GM18907 (cell line): ENCODE measurements at regions not wholly inside any gene's neighbourhood (a gene's known extent, or its start where the extent isn't known, plus 50 kb on each side); places are given as distances from the start of the nearest gene placed in this dataset.
"Not testable (repeated sequence)": the region's sequence is repeated elsewhere in the genome, so short reads cannot be mapped to it uniquely, and the experiment has no call there.

ENCODE experiments used
- ATAC-seq: cut with Tn5 transposase; IDR thresholded peaks from one replicate; pipeline ENCODE4 v1.9.1; 2021; ENCODE audit warnings: mild to moderate bottlenecking, moderate library complexity; ENCODE audit not compliant: unreplicated experiment

DNA sequence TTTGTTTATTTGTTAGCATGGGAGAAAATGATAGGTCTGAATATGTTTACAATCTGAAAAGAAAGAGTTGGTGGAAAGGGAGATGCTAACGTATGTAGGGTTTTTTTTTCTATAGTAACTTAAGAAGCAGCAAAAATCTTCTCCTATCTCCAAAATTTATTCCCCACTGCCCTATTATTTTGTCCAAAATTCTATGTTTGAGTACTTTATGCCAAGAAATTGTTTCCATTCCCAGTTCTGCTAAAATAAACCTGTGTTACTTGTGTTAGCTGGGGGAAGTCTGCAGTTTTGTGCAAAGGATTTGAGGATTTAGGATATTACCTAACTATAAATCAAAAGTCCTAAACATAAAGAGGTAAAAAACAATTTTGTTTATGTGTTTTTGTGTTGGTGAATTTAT lies 2770.4 kb upstream of the PCDH20 start:
- no peak for ATAC-seq

- ATAC-seq = no peak
Measured at GRCh38 chr13:64180756-64181155, 2765.1 kb upstream of the PCDH20 start.

GRCh38 chr13:64165826-64166225 lies 2750.2 kb upstream of the PCDH20 start:
- no peak for ATAC-seq

DNA sequence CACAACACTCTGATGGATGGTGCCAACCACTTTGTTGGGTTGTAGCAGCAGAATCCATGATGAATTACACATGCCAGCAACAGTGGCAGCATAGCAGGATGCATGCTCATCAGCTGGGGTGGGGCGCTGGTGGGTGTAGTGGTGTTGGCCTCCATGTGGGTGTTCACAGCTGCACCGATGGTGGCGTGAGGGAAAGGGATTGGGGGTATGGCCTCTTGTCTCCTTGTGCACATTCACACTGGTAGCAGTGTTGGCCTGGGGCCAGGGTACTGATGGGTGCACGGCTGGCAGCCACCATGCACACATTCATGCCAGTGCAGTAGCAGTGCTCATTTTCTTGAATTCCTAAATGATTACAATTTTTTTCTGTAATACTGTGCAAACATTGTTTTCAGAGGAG lies 2748.8 kb upstream of the PCDH20 start:
- no peak for ATAC-seq

DNA sequence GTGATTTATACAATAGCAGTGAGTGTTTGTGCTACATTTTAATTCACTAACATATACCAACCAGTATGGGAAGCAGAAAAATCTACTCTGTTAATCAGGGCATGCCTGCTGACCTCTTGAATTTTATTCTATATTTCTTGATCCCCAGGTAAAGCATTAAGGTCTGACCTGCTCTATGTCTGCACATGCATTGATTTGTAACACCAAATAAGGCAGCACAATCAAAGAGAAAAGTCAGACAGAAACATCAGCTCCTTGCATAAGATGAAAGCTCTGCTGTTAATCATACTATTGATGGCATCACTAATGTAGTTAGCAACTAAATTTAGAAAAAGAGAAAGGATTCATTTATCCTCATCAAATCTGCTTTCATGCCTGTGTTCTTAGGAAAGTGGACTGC lies 2744.8 kb upstream of the PCDH20 start:
- ATAC-seq = no peak

- ATAC-seq = no peak
Measured at GRCh38 chr13:64158908-64159307, 2743.3 kb upstream of the PCDH20 start.

DNA sequence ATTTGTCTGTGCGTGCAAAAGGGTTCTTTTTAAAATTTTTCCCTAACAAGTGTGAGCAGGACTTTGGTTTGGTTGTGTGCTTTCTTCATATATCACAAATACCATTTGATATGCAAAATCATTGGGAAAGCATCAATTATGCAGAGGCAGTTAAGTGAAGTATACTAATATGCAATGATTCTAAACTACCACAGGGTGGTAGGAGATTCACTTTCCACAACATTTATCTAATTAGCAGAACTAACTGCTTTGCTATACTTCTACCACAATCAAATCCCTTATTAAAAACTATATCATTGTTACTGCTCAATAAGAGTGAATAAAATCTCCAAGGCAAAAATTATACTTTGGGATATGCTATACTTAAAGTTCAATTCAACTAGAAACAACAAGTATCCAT lies 2738.9 kb upstream of the PCDH20 start:
- no peak for ATAC-seq

- ATAC-seq = no peak
Measured at GRCh38 chr13:64130600-64130999, 2715.0 kb upstream of the PCDH20 start.

DNA sequence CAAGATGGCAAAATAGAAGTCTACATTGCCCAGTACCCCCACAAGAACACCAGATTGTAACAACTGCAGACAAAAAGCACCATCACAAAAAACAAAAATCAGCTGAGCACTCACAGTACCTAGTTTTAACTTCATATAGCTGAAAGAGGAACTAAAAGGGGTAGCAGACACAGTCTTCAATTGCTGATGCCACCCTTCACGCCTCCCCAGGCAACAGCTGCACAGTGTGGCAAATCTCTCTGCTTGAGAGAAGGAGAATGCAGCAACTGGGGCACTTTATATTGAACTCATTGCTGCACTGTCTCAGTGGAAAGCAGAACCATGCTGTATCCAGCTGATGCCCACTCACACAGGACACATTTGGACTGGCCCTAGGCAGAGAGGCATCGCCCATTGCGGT lies 2714.5 kb upstream of the PCDH20 start:
- ATAC-seq = no peak

DNA sequence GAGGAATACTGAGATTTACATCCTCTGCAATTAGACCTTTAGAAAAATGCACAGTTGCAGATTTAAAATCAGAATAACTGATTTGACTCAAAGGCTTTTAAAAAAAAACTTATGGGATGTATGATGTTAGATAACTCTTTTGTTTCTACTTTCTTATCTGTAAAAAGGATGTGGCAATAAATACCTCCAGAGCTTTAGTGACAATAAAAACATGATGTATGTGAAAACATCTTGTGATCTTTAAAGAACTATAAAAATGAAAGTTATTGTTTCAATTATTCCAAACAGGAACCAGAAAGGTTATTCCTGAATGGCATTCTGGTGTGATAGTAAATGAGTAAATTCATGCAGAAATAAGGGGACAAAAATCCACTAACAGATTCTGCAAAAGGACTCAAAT lies 2712.2 kb upstream of the PCDH20 start:
- no peak for ATAC-seq

DNA sequence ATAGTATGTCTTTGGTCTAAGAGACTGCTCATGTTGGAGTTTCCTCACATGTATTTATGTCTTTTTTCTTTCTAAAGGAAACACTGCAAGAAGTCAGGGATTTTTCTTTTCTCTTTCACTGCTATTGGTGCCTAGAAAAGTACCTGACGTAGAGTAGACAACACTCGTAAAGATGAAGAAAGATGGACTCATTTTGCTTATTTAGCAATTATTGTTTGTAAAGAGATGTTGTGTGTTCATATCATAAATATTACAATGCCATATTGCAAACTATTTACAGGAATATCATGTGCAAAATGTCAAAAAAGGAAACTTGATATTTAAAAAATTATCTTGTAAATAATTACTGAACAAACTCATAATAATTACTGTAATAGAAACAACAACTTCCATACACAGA lies 2711.5 kb upstream of the PCDH20 start:
- ATAC-seq = no peak

DNA sequence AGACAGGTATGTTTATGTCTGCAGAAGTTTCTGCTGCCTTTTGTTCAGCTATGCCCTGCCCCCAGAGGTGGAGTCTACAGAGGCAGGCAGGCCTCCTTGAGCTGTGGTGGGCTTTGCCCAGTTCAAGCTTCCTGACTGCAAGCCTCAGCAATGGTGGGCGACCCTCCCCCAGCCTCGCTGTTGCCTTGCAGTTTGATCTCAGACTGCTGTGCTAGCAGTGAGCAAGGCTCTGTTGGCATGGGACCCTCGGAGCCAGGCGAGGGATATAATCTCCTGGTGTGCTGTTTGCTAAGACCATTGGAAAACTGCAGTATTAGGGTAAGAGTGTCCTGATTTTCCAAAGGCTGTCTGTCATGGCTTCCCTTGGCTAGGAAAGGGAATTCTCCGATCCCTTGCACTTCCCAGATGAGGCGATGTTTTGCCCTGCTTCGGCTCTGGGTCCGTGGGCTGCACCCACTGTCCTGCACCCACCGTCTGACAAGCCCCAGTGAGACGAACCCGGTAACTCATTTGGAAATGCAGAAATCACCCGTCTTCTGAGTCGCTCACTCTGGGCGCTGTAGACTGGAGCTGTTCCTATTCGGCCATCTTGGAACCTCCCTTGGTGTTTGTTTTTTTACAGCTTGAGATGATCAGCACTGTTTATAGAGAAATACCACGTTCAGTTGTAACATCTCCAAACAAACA lies 2705.5 kb upstream of the PCDH20 start:
- not testable (repeated sequence) for ATAC-seq

- no peak for ATAC-seq
Measured at GRCh38 chr13:64099994-64100393, 2684.3 kb upstream of the PCDH20 start.

DNA sequence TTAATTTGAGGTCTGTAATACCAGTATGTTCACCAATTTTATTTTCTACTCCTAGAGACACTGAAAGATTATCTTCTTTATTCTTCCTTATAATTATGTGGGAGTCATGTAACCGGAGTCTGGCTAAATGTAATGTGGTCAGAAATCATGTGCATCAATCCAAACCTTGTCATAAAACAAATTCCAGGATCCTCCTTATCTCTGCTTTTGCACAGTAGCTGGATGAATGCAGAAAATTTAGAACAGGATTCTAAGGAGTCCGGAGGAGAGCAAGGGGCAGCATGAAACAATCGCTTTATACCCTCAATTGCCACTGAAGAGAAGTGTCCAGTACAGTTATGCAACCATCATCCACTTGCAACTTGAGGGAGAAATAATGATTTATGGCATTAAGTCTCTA lies 2674.7 kb upstream of the PCDH20 start:
- ATAC-seq = no peak

GRCh38 chr13:64088491-64088890 lies 2672.8 kb upstream of the PCDH20 start:
- ATAC-seq = no peak

DNA sequence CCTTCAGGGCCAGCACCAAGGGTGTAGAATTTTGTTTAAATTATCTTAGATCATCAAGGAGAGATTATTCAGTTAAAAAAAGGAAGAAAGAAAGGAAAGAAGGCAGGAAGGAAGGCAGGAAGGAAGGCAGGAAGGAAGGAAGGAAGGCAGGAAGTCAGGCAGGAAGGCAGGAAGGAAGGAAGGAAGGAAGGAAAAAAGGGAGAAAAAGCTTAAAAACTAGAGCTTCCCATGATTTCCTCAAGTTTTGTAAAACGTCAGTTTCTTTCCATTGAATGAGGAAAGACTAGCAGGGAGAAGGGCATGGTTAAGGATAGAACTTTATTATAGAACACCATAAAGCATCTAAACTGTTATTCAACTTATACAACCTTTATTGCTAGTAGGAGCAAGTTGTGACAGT lies 2672.0 kb upstream of the PCDH20 start:
- no peak for ATAC-seq

GRCh38 chr13:64083811-64084210 lies 2668.2 kb upstream of the PCDH20 start:
- ATAC-seq = no peak

DNA sequence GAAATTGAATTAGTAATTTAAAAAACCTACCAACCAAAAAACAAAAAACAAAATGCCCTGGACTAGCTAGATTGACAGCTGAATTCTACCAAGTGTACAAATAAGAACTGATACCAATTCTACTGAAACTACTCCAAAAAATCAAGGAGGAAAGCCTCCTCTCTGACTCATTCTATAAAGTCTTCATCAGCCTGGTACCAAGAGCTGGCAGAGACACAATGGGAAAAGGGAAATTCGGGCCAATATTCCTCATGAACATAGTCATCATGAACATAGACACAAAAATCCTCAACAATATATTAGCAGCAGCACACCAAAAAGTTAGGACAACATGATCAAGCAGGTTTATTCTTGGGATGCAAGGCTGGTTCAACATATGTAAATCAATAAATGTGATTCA lies 2667.7 kb upstream of the PCDH20 start:
- ATAC-seq = no peak

GRCh38 chr13:64078480-64078936 lies 2662.9 kb upstream of the PCDH20 start:
- no peak for ATAC-seq

- no peak for ATAC-seq
Measured at GRCh38 chr13:64078025-64078424, 2662.4 kb upstream of the PCDH20 start.

DNA sequence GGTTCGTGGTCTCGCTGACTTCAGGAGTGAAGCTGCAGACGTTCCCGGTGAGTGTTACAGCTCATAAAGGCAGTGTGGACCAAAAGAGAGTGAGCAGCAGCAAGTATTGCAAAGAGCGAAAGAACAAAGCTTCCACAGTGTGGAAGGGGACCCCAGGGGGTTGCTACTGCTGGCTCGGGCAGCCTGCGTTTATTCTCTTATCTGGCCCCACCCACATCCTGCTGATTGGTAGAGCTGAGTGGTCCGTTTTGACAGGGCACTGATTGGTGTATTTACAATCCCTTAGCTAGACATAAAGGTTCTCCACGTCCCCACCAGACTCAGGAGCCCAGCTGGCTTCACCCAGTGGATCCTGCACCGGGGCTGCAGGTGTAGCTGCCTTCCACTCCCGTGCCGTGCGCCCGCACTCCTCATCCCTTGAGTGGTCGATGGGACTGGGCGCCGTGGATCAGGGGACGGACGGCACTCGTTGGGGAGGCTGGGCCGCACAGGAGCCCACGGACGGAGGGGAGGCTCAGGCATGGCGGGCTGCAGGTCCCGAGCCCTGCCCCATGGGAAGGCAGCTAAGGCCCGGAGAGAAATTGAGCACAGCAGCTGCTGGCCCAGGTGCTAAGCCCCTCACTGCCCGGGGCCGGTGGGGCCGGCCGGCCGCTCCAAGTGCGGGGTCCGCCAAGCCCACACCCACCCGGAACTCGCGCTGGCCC lies 2661.6 kb upstream of the PCDH20 start:
- ATAC-seq = not testable (repeated sequence)

- ATAC-seq = no peak
Measured at GRCh38 chr13:64075543-64076271, 2660.1 kb upstream of the PCDH20 start.
